ENCODE measurements at regions not wholly inside any gene's neighbourhood (a gene's known extent, or its start where the extent isn't known, plus 50 kb on each side); places are given as distances from the start of the nearest gene placed in this dataset.
"Not testable (repeated sequence)": the region's sequence is repeated elsewhere in the genome, so short reads cannot be mapped to it uniquely, and the experiment has no call there.

GRCh38 chr1:224052772-224053171, 61.1 kb upstream of the FBXO28 start:
- no peak for DNase-seq (ENCODE audit: low read depth)
- no peak overlapping the region for H3K4me3 ChIP-seq (ENCODE audit: low read depth, low read length)
- TF ChIP-seq CTCF (conservative IDR thresholded peaks at IDR 0.05; ENCODE audit: low read depth, low read length), result no peak

GRCh38 chr1:224051782-224052181, 62.1 kb upstream of the FBXO28 start:
- not testable (repeated sequence) for DNase-seq (ENCODE audit: low read depth); H3K4me3 ChIP-seq (ENCODE audit: low read depth, low read length)

GRCh38 chr1:224051086-224051406, 62.9 kb upstream of the FBXO28 start:
- TF ChIP-seq CTCF (conservative IDR thresholded peaks at IDR 0.05; ENCODE audit: low read depth, low read length), result no peak
- no peak overlapping the region for H3K4me3 ChIP-seq (ENCODE audit: low read depth, low read length)
- no peak for DNase-seq (ENCODE audit: low read depth)

- TF ChIP-seq CTCF (conservative IDR thresholded peaks at IDR 0.05; ENCODE audit: low read depth, low read length), result no peak
- no peak overlapping the region for H3K4me3 ChIP-seq (ENCODE audit: low read depth, low read length)
- DNase-seq (ENCODE audit: low read depth), result no peak
Measured at GRCh38 chr1:224047538-224047937, 66.4 kb upstream of the FBXO28 start.

- no peak overlapping the region for H3K4me3 ChIP-seq (ENCODE audit: low read depth, low read length)
- TF ChIP-seq CTCF (conservative IDR thresholded peaks at IDR 0.05; ENCODE audit: low read depth, low read length), result no peak
- no peak for DNase-seq (ENCODE audit: low read depth)
Measured at GRCh38 chr1:224045556-224045955, 68.4 kb upstream of the FBXO28 start.

GRCh38 chr1:224044420-224044819, 69.5 kb upstream of the FBXO28 start:
- TF ChIP-seq CTCF (conservative IDR thresholded peaks at IDR 0.05; ENCODE audit: low read depth, low read length), result no peak
- H3K4me3 ChIP-seq (ENCODE audit: low read depth, low read length), result no peak overlapping the region

GRCh38 chr1:224042557-224043118, 71.3 kb upstream of the FBXO28 start:
- DNase-seq (ENCODE audit: low read depth), result no peak
- TF ChIP-seq CTCF (conservative IDR thresholded peaks at IDR 0.05; ENCODE audit: low read depth, low read length), result no peak
- H3K4me3 ChIP-seq (ENCODE audit: low read depth, low read length), result no peak overlapping the region

More at GRCh38 chr1:224044420-224044819, 69.5 kb upstream of the FBXO28 start:
- no peak for DNase-seq (ENCODE audit: low read depth)

Measured in epithelial cell of proximal tubule (primary cell).